HEK293 (cell line): ENCODE measurements at regions not wholly inside any gene's neighbourhood (a gene's known extent, or its start where the extent isn't known, plus 50 kb on each side); places are given as distances from the start of the nearest gene placed in this dataset.

Experiments
- CTCF ChIP-seq: fragments of 450-650 bp; formaldehyde crosslinking; IDR thresholded peaks from 2 replicates; pipeline ENCODE4 v1.5.1; 2016; ENCODE audit warnings: missing biosample characterization, missing genetic modification characterization
- SP2 ChIP-seq: fragments of 450-650 bp; formaldehyde crosslinking; IDR thresholded peaks from 2 replicates; pipeline ENCODE4 v1.5.1; 2016; ENCODE audit warnings: missing biosample characterization, missing genetic modification characterization
- ZBTB20 ChIP-seq: fragments of 450-650 bp; formaldehyde crosslinking; IDR thresholded peaks from 2 replicates; pipeline ENCODE4 v1.5.1; 2016; ENCODE audit warnings: missing biosample characterization, missing genetic modification characterization
- ZFP41 ChIP-seq: fragments of 450-650 bp; formaldehyde crosslinking; IDR thresholded peaks from 2 replicates; pipeline ENCODE4 v1.5.1; 2016; ENCODE audit warnings: missing biosample characterization, missing genetic modification characterization, borderline replicate concordance
- ZNF146 ChIP-seq: fragments of 450-650 bp; formaldehyde crosslinking; IDR thresholded peaks from 2 replicates; pipeline ENCODE4 v1.5.1; 2016; ENCODE audit warnings: missing biosample characterization, missing genetic modification characterization
- ZNF202 ChIP-seq: fragments of 450-650 bp; formaldehyde crosslinking; IDR thresholded peaks from 2 replicates; pipeline ENCODE4 v1.5.1; 2016; ENCODE audit warnings: missing biosample characterization, missing genetic modification characterization, borderline replicate concordance
- ZNF311 ChIP-seq: fragments of 450-650 bp; formaldehyde crosslinking; IDR thresholded peaks from 2 replicates; pipeline ENCODE4 v1.5.1; 2017; ENCODE audit warnings: missing biosample characterization, missing genetic modification characterization, borderline replicate concordance
- ZNF324 ChIP-seq: fragments of 450-650 bp; formaldehyde crosslinking; IDR thresholded peaks from 2 replicates; pipeline ENCODE4 v1.5.1; 2016; ENCODE audit warnings: missing biosample characterization, missing genetic modification characterization
- ZNF529 ChIP-seq: fragments of 450-650 bp; formaldehyde crosslinking; IDR thresholded peaks from 2 replicates; pipeline ENCODE4 v1.5.1; 2017; ENCODE audit warnings: missing genetic modification characterization, missing biosample characterization; ENCODE audit not compliant: insufficient replicate concordance
- ZNF624 ChIP-seq: fragments of 450-650 bp; formaldehyde crosslinking; IDR thresholded peaks from 2 replicates; pipeline ENCODE4 v1.5.1; 2017; ENCODE audit warnings: missing biosample characterization, missing genetic modification characterization
- ZNF639 ChIP-seq: fragments of 450-650 bp; formaldehyde crosslinking; IDR thresholded peaks from 2 replicates; pipeline ENCODE4 v1.5.1; 2016; ENCODE audit warnings: missing biosample characterization, missing genetic modification characterization
- TF ChIP-seq, protein P1 (sequence below): IDR thresholded peaks from 2 replicates; pipeline ENCODE4 v1.6.1; 2011; ENCODE audit warnings: mild to moderate bottlenecking, low read depth, low read length, borderline replicate concordance
- TF ChIP-seq, protein P2 (sequence below): fragments of 450-650 bp; formaldehyde crosslinking; IDR thresholded peaks from 2 replicates; pipeline ENCODE4 v1.5.1; 2016; ENCODE audit warnings: missing biosample characterization, missing genetic modification characterization

- TF ChIP-seq, protein P1, sequence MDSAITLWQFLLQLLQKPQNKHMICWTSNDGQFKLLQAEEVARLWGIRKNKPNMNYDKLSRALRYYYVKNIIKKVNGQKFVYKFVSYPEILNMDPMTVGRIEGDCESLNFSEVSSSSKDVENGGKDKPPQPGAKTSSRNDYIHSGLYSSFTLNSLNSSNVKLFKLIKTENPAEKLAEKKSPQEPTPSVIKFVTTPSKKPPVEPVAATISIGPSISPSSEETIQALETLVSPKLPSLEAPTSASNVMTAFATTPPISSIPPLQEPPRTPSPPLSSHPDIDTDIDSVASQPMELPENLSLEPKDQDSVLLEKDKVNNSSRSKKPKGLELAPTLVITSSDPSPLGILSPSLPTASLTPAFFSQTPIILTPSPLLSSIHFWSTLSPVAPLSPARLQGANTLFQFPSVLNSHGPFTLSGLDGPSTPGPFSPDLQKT: no peak
- TF ChIP-seq ZNF529 (tag by site-specific recombination): no peak
- no peak for TF ChIP-seq SP2 (tag by site-specific recombination)
- TF ChIP-seq CTCF: no peak
- TF ChIP-seq ZNF624 (tag by site-specific recombination): no peak
- TF ChIP-seq ZNF639 (tag by site-specific recombination): no peak
- no peak for TF ChIP-seq ZFP41
- TF ChIP-seq, protein P2, sequence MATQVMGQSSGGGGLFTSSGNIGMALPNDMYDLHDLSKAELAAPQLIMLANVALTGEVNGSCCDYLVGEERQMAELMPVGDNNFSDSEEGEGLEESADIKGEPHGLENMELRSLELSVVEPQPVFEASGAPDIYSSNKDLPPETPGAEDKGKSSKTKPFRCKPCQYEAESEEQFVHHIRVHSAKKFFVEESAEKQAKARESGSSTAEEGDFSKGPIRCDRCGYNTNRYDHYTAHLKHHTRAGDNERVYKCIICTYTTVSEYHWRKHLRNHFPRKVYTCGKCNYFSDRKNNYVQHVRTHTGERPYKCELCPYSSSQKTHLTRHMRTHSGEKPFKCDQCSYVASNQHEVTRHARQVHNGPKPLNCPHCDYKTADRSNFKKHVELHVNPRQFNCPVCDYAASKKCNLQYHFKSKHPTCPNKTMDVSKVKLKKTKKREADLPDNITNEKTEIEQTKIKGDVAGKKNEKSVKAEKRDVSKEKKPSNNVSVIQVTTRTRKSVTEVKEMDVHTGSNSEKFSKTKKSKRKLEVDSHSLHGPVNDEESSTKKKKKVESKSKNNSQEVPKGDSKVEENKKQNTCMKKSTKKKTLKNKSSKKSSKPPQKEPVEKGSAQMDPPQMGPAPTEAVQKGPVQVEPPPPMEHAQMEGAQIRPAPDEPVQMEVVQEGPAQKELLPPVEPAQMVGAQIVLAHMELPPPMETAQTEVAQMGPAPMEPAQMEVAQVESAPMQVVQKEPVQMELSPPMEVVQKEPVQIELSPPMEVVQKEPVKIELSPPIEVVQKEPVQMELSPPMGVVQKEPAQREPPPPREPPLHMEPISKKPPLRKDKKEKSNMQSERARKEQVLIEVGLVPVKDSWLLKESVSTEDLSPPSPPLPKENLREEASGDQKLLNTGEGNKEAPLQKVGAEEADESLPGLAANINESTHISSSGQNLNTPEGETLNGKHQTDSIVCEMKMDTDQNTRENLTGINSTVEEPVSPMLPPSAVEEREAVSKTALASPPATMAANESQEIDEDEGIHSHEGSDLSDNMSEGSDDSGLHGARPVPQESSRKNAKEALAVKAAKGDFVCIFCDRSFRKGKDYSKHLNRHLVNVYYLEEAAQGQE (tag by site-specific recombination): no peak
- no peak for TF ChIP-seq ZNF202 (tag by site-specific recombination)
- TF ChIP-seq ZNF324 (tag by site-specific recombination): no peak
- no peak for TF ChIP-seq ZNF146 (tag by site-specific recombination)
- TF ChIP-seq ZBTB20: no peak
- no peak for TF ChIP-seq ZNF311 (tag by site-specific recombination)
These were observed 127.4 kb downstream of the EDEM1 start for GRCh38 chr3:5314897-5315296.
